ENCODE measurements at regions not wholly inside any gene's neighbourhood (a gene's known extent, or its start where the extent isn't known, plus 50 kb on each side); places are given as distances from the start of the nearest gene placed in this dataset.

DNA sequence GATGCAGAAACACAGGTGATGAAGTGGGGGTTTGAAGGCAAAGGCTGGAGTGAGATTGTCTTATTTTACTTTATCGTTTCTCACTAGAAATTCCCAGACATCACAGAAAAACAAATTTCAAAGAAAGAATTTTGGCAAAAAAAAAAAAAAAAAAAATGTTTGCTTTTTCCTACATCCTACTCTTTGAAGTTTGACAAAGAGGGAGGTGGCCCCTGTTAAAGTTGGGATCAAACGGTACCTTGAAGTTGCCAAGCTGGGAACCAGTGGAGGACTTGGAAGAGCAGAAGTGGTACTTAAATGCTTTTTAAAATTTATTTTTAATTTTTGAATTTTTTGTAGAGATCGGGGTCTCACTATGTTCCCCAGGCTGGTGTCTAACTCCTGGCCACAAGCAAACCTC lies 63.9 kb upstream of the KIF5B start:
- in situ Hi-C loops (cut with MboI) (no loop called here), intact Hi-C loops (cut with micrococcal nuclease) (no loop called here)
- 2% methylated on average over 3 of the region's 3 CpGs for WGBS (ENCODE audit: insufficient coverage, low coverage, missing lambda C conversion rate)
- no peak for DNase-seq (ENCODE audit: extremely low read depth in 1 of 4, low spot score in 3 of 4)
- H3K9ac ChIP-seq (ENCODE audit: insufficient read depth in 1 of 2, low read depth in 2 of 2, low read length in 2 of 2): no peak overlapping the region
- CTCF ChIA-PET (ENCODE audit: low intra/inter-chr PET ratio): no interaction called here
- no peaks in the 10 kb centered on the region for H3K79me2 ChIP-seq (ENCODE audit: control insufficient read depth, insufficient read depth, low read length)
- no peak overlapping the region for H3K27ac ChIP-seq (ENCODE audit: extremely low read depth, low read depth, low read length)
- no peak overlapping the region for H2AFZ ChIP-seq (ENCODE audit: low read depth, low read length)
- no peak for FAIRE-seq
- BruUV-seq (replicated peaks): no TSS peak
- H3K4me2 ChIP-seq (ENCODE audit: insufficient read depth, low read length): no peak overlapping the region
- H4K20me1 ChIP-seq (replicated peaks; ENCODE audit: control insufficient read depth, insufficient read depth, low read length): no peaks in the 10 kb centered on the region
- H3K9me3 ChIP-seq (replicated peaks; ENCODE audit: control insufficient read depth, insufficient read depth, low read depth, low read length): no peaks in the 10 kb centered on the region
- no peak for ATAC-seq
- H3K4me3 ChIP-seq: no peak overlapping the region
- no peaks in the 10 kb centered on the region for H3K36me3 ChIP-seq (ENCODE audit: control insufficient read depth, insufficient read depth, low read length)
- H3K9me1 ChIP-seq (ENCODE audit: control insufficient read depth, insufficient read depth, low read length): no peaks in the 10 kb centered on the region
- H3K4me1 ChIP-seq (replicated peaks in 1 of 2; ENCODE audit: control insufficient read depth in 2 of 2, insufficient read depth in 2 of 2, low read length in 2 of 2): no peaks in the 10 kb centered on the region; a peak in 1 of 5 replicates
- peaks cover 0 to 8% of the 10 kb centered on the region in 2 experiments; a peak in 4 of 5 replicates for H3K27me3 ChIP-seq (ENCODE audit: control insufficient read depth in 2 of 2, insufficient read depth in 2 of 2, low read length in 2 of 2)
- POLR2A ChIA-PET: interaction anchor here (0.5 kb wide), 1 partner anchor 459 kb away, joined by 3 read pairs; no protein-coding TSS in a partner anchor
- TF ChIP-seq PCBP1 (IDR thresholded peaks at IDR 0.05; ENCODE audit: low read depth, low read length, poor library complexity, severe bottlenecking) (no peak), HMG20A (CRISPR knock-in tag; conservative IDR thresholded peaks at IDR 0.05) (no peak), HDAC1 (IDR thresholded peaks at IDR 0.05) (no peak), NFATC3 (IDR thresholded peaks at IDR 0.05) (no peak), MLLT1 (IDR thresholded peaks at IDR 0.05) (no peak), REST (IDR thresholded peaks at IDR 0.05; ENCODE audit: borderline replicate concordance) (no peak), REST (CRISPR knock-in tag; IDR thresholded peaks at IDR 0.05; ENCODE audit: low read depth) (no peak)
- TF ChIP-seq, protein P1, sequence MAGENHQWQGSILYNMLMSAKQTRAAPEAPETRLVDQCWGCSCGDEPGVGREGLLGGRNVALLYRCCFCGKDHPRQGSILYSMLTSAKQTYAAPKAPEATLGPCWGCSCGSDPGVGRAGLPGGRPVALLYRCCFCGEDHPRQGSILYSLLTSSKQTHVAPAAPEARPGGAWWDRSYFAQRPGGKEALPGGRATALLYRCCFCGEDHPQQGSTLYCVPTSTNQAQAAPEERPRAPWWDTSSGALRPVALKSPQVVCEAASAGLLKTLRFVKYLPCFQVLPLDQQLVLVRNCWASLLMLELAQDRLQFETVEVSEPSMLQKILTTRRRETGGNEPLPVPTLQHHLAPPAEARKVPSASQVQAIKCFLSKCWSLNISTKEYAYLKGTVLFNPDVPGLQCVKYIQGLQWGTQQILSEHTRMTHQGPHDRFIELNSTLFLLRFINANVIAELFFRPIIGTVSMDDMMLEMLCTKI (IDR thresholded peaks at IDR 0.05; ENCODE audit: partially characterized antibody): no peak
- TF ChIP-seq, protein P2, sequence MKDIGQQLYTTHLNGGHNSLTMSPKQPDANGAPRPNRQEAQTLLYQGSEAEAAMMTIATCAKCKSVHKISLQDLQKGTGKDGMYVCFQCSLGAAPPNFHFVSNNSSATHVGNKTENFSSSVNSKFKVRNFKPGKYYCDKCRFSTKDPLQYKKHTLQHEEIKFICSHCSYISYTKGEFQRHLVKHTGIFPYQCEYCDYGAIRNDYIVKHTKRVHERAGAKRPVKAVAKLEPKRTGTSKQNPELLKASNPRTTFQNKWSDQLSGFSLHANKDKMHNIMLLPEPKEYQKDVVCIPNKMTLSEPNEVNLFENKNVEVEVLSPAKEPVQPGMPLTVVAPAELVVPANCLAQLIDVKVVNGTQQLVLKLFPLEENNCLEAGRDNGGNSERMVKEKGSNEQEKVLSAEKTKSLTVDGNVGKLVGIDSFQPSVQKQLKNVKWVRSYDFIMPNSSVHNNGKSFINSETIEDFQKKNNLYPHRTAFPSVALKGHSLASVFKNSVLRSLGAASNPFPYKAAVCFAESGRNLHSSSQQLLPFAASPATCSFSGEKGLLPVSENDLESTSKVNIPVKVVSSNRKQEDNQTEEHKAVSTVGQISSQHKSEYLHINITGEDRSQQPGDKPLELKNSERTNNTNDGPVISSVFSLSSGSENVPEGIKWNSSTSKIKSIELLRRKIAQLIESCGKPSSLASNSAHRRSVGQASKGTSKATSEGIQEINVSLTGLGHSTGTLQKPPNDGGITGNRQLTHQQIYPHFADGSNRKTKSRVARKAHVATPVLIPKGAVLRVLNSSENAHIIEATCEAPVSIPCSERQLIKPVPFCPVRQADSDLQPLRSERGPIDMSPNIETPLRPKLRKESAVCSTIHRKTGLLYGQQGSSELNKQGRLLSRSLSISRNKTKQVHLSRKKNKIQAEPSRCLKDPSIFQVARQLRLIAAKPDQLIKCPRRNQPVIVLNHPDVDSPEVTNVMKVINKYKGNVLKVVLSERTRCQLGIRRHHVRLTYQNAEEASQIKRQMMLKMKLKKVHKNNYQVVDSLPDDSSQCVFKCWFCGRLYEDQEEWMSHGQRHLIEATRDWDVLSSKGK (CRISPR knock-in tag; IDR thresholded peaks at IDR 0.05): no peak

All from K562 (cell line).